HepG2 (cell line): ENCODE measurements at regions not wholly inside any gene's neighbourhood (a gene's known extent, or its start where the extent isn't known, plus 50 kb on each side); places are given as distances from the start of the nearest gene placed in this dataset.
A peak's percentile ranks its signal among the peaks of the same experiment; 100 is the strongest.

Experiments used
- ATAC-seq: fragments of 200-7000 bp; cut with Tn5 transposase; 3 replicates; pipeline ENCODE4 v1.9.1; 2020; ENCODE audit warnings: mild to moderate bottlenecking, moderate library complexity
- BruUV-seq: library from RNA; stranded (reverse); fragments of 400-500 nt; replicated peaks from 2 replicates; lab custom pipeline; 2021; lab: Mats Ljungman, UMichigan
- CTCF ChIA-PET: fragments of 300-600 bp; formaldehyde crosslinking; extraction: SDS; loops from one replicate; lab custom pipeline; 2021; ENCODE audit warnings: low total read pairs, inconsistent platforms, low intra/inter-chr PET ratio; lab: Yijun Ruan, JAX
- POLR2A ChIA-PET: fragments of 350-600 bp; sonication (Branson Sonifier 250); formaldehyde crosslinking; loops from one replicate; lab custom pipeline; 2020; ENCODE audit warnings: antibody characterized with exemption, inconsistent platforms; lab: Yijun Ruan, JAX
- DNase-seq: peaks from one replicate; pipeline ENCODE4 v3.0.0-alpha.2; 2015; ENCODE audit warnings: low spot score
- FAIRE-seq: peaks from 3 replicates; lab custom pipeline; 2011; peaks lifted over from hg19 to GRCh38; lab: Jason Lieb, UNC
- H2AFZ ChIP-seq: one replicate; pipeline ENCODE4 v1.6.1; 2011; ENCODE audit warnings: low read length, inconsistent platforms
- H3K27ac ChIP-seq: fragments of 300-600 bp; 3 replicates; pipeline ENCODE4 v1.8.0; 2011; ENCODE audit warnings: mixed run types, mild to moderate bottlenecking, mixed read lengths, low read length, inconsistent platforms; ENCODE audit not compliant: insufficient read depth; ENCODE audit errors: extremely low read length
- H3K27me3 ChIP-seq, 2 experiments: fragments of 200-600 bp in 1 of 2; 2 replicates in 1 of 2; 3 replicates in 1 of 2; pipeline versions ENCODE4 v1.6.0 to v1.8.0; 2011; ENCODE audit warnings: low read length in 2 of 2, mild to moderate bottlenecking in 2 of 2, moderate library complexity in 2 of 2, inconsistent platforms in 1 of 2; ENCODE audit not compliant: insufficient read depth in 2 of 2, control insufficient read depth in 1 of 2
- H3K36me3 ChIP-seq, 2 experiments: fragments of 200-600 bp in 1 of 2; replicated peaks in 1 of 2; 2 replicates in 1 of 2; 3 replicates in 1 of 2; pipeline versions ENCODE4 v1.5.1 to v1.8.0; 2011; ENCODE audit warnings: low read length in 2 of 2, inconsistent platforms in 1 of 2; ENCODE audit not compliant: insufficient read depth in 2 of 2, control insufficient read depth in 1 of 2
- H3K4me1 ChIP-seq: 2 replicates; pipeline ENCODE4 v1.5.1; 2012; ENCODE audit warnings: low read length, inconsistent platforms; ENCODE audit not compliant: insufficient read depth
- H3K4me2 ChIP-seq: 2 replicates; pipeline ENCODE4 v1.6.0; 2011; ENCODE audit warnings: low read depth, low read length, inconsistent platforms
- H3K4me3 ChIP-seq, 3 experiments: fragments of 200-600 bp in 1 of 3; sonication (generic), shearing (Covaris generic) in 1 of 3; replicated peaks in 1 of 3; 2 replicates each; pipeline ENCODE4 v1.5.1; 2011 to 2016; ENCODE audit warnings: low read length in 3 of 3, inconsistent platforms in 2 of 3, low read depth in 2 of 3, mild to moderate bottlenecking in 2 of 3, control low read depth in 1 of 3, mixed read lengths in 1 of 3; ENCODE audit not compliant: insufficient read depth in 1 of 3
- H3K79me2 ChIP-seq: one replicate; pipeline ENCODE4 v1.6.1; 2011; ENCODE audit warnings: low read length, inconsistent platforms; ENCODE audit not compliant: insufficient read depth
- H3K9ac ChIP-seq: 2 replicates; pipeline ENCODE4 v1.6.0; 2011; ENCODE audit warnings: mild to moderate bottlenecking, low read depth, low read length, inconsistent platforms; ENCODE audit not compliant: insufficient read depth
- H3K9me3 ChIP-seq: 2 replicates; pipeline ENCODE4 v1.5.1; 2012; ENCODE audit warnings: mild to moderate bottlenecking, low read length
- H4K20me1 ChIP-seq: 2 replicates; pipeline ENCODE4 v1.6.0; 2011; ENCODE audit warnings: inconsistent platforms, mild to moderate bottlenecking, low read length, moderate library complexity; ENCODE audit not compliant: insufficient read depth
- ARID5B ChIP-seq: IDR thresholded peaks from 2 replicates; pipeline ENCODE4 v1.4.0; 2020; ENCODE audit warnings: mild to moderate bottlenecking, missing genetic modification reagents
- FOXK2 ChIP-seq: fragments of 450-650 bp; IDR thresholded peaks from 2 replicates; pipeline ENCODE4 v1.6.1; 2016
- NFE2L2 ChIP-seq: fragments of 150-350 bp; IDR thresholded peaks from 2 replicates; pipeline ENCODE4 v1.6.1; 2014; ENCODE audit warnings: low read length
- RELA ChIP-seq: sonication (generic); formaldehyde crosslinking; IDR thresholded peaks from 2 replicates; pipeline ENCODE4 v1.4.0; 2020; ENCODE audit warnings: missing genetic modification reagents
- SMARCC2 ChIP-seq: fragments of 450-650 bp; IDR thresholded peaks from 2 replicates; pipeline ENCODE4 v1.6.1; 2017; ENCODE audit warnings: antibody characterized with exemption, mild to moderate bottlenecking
- TBP ChIP-seq: sonication (generic); formaldehyde crosslinking; IDR thresholded peaks from 2 replicates; pipeline ENCODE4 v1.5.0; 2020; ENCODE audit warnings: missing genetic modification reagents
- ZKSCAN5 ChIP-seq: sonication (generic); formaldehyde crosslinking; IDR thresholded peaks from 2 replicates; pipeline ENCODE4 v1.5.1; 2020; ENCODE audit warnings: mild to moderate bottlenecking, missing genetic modification reagents
- ZNF224 ChIP-seq: sonication (generic); formaldehyde crosslinking; IDR thresholded peaks from 2 replicates; pipeline ENCODE4 v1.5.0; 2020; ENCODE audit warnings: mild to moderate bottlenecking, missing genetic modification reagents
- ZNF230 ChIP-seq: sonication (generic); formaldehyde crosslinking; IDR thresholded peaks from 2 replicates; pipeline ENCODE4 v1.4.0; 2020; ENCODE audit warnings: mild to moderate bottlenecking, missing genetic modification reagents
- WGBS: methylation state at CpG from one replicate; pipeline ENCODE4 v1.1.6; 2017; ENCODE audit warnings: low lambda C conversion rate; 5-methylcytosine and 5-hydroxymethylcytosine counted together
- in situ Hi-C: cut with HindIII; loops from 2 replicates; pipeline ENCODE4 v1.10.0; 2017; ENCODE audit warnings: low pct_unique_long_range_greater_than_20kb; ENCODE audit not compliant: extremely low pct_ligation_motif_present
- intact Hi-C: fragments of 100-400 bp; cut with micrococcal nuclease; formaldehyde crosslinking; loops from one replicate; pipeline ENCODE4 v1.10.0; 2022; ENCODE audit not compliant: unreplicated experiment

GRCh38 chr17:70668938-70669778, 499.8 kb downstream of the KCNJ2 start:
- no peak for TF ChIP-seq SMARCC2
- 0 out of 2 replicates have a peak, but pooled peaks have one; percentile 8 for TF ChIP-seq NFE2L2
- no peak for FAIRE-seq
- H3K4me1 ChIP-seq: no peaks in the 10 kb centered on the region
- POLR2A ChIA-PET: no interaction called here
- WGBS: 22% methylated on average over 10 of the region's 13 CpGs
- no peak overlapping the region for H3K9ac ChIP-seq
- DNase-seq: no peak
- CTCF ChIA-PET: no interaction called here
- H4K20me1 ChIP-seq: no peaks in the 10 kb centered on the region
- peak overlapping the region; percentile 75 for H2AFZ ChIP-seq
- peak overlapping the region in 1 of 3 experiments; percentile 35; a peak in 1 of 6 replicates for H3K4me3 ChIP-seq
- intact Hi-C loops: no loop called here
- H3K27me3 ChIP-seq: no peaks in the 10 kb centered on the region
- H3K36me3 ChIP-seq: no peaks in the 10 kb centered on the region
- H3K27ac ChIP-seq: no peak overlapping the region
- BruUV-seq: no TSS peak
- H3K9me3 ChIP-seq: no peaks in the 10 kb centered on the region
- H3K4me2 ChIP-seq: peak overlapping the region; percentile 48; the same call in 1 of the 2 replicates
- peak; percentile 71 for ATAC-seq
- H3K79me2 ChIP-seq: no peaks in the 10 kb centered on the region
- in situ Hi-C loops: no loop called here

GRCh38 chr17:70674061-70674460, 504.7 kb downstream of the KCNJ2 start:
- ATAC-seq: no peak
- no TSS peak for BruUV-seq
- ChIA-PET CTCF (no interaction called here), POLR2A (no interaction called here)
- intact Hi-C loops (no loop called here), in situ Hi-C loops (no loop called here)
- no peak overlapping the region for H2AFZ ChIP-seq
- H3K27me3 ChIP-seq: no peaks in the 10 kb centered on the region
- no peak overlapping the region for H3K4me2 ChIP-seq
- no peak for DNase-seq
- no peak overlapping the region for H3K27ac ChIP-seq
- H3K9me3 ChIP-seq: no peaks in the 10 kb centered on the region
- WGBS: 0% methylated on average over 2 of the region's 2 CpGs
- no peak overlapping the region for H3K4me3 ChIP-seq
- peaks cover 16% of the 10 kb centered on the region for H3K4me1 ChIP-seq
- no peak for FAIRE-seq
- no peaks in the 10 kb centered on the region for H3K79me2 ChIP-seq
- no peaks in the 10 kb centered on the region for H4K20me1 ChIP-seq
- H3K9ac ChIP-seq: no peak overlapping the region
- TF ChIP-seq NFE2L2 (no peak), ZNF224 (no peak), ZNF230 (no peak), TBP (CRISPR knock-in tag) (no peak), RELA (CRISPR knock-in tag) (no peak), ARID5B (CRISPR knock-in tag) (no peak), ZKSCAN5 (CRISPR knock-in tag) (no peak), FOXK2 (no peak)
- no peaks in the 10 kb centered on the region for H3K36me3 ChIP-seq
